A673 (cell line): ENCODE measurements at regions not wholly inside any gene's neighbourhood (a gene's known extent, or its start where the extent isn't known, plus 50 kb on each side); places are given as distances from the start of the nearest gene placed in this dataset.

Experiments
- BruUV-seq: library from RNA; stranded (reverse); fragments of 400-500 nt; replicated peaks from 2 replicates; lab custom pipeline; 2021; lab: Mats Ljungman, UMichigan
- CTCF ChIA-PET: fragments of 300-600 bp; sonication (Branson Sonifier 250); formaldehyde crosslinking; loops from one replicate; lab custom pipeline; 2022; ENCODE audit warnings: antibody characterized with exemption; lab: Charles Lee
- POLR2A ChIA-PET: fragments of 300-600 bp; sonication (Branson Sonifier 250); formaldehyde crosslinking; loops from one replicate; lab custom pipeline; 2022; ENCODE audit warnings: antibody characterized with exemption; ENCODE audit not compliant: low non-redundant PET; lab: Charles Lee
- DNase-seq: peaks from one replicate; pipeline ENCODE4 v3.0.0-alpha.2; 2015; ENCODE audit warnings: low spot score
- H3K27ac ChIP-seq: fragments of 200-600 bp; sonication (generic); 2 replicates; pipeline ENCODE4 v1.5.1; 2016; ENCODE audit warnings: mixed run types, low read depth, mild to moderate bottlenecking, mixed read lengths, antibody characterized with exemption, low read length; ENCODE audit not compliant: poor library complexity, severe bottlenecking
- H3K27me3 ChIP-seq: fragments of 200-600 bp; sonication (generic); replicated peaks from 2 replicates; pipeline ENCODE4 v1.6.1; 2017; ENCODE audit warnings: mixed run types, low read depth, mild to moderate bottlenecking, mixed read lengths, antibody characterized with exemption, low read length; ENCODE audit not compliant: insufficient read depth, poor library complexity
- H3K36me3 ChIP-seq: fragments of 200-600 bp; sonication (generic); 2 replicates; pipeline ENCODE4 v1.6.1; 2016; ENCODE audit warnings: mixed run types, mild to moderate bottlenecking, mixed read lengths, antibody characterized with exemption, low read length; ENCODE audit not compliant: insufficient read depth, poor library complexity, severe bottlenecking
- H3K4me1 ChIP-seq: fragments of 200-600 bp; sonication (generic); 2 replicates; pipeline ENCODE4 v1.6.1; 2017; ENCODE audit warnings: mixed run types, mild to moderate bottlenecking, mixed read lengths, antibody characterized with exemption, low read length; ENCODE audit not compliant: insufficient read depth, poor library complexity, severe bottlenecking
- H3K4me3 ChIP-seq: fragments of 200-600 bp; sonication (generic); 2 replicates; pipeline ENCODE4 v1.5.1; 2016; ENCODE audit warnings: low read depth, mixed run types, mild to moderate bottlenecking, mixed read lengths, low read length; ENCODE audit not compliant: poor library complexity, severe bottlenecking
- H3K9me3 ChIP-seq: fragments of 200-600 bp; sonication (generic); 2 replicates; pipeline ENCODE4 v1.6.1; 2016; ENCODE audit warnings: mixed run types, low read depth, mild to moderate bottlenecking, mixed read lengths, antibody characterized with exemption, low read length; ENCODE audit not compliant: poor library complexity, severe bottlenecking
- CTCF ChIP-seq: fragments of 300-800, 200-600 bp; sonication (generic); conservative IDR thresholded peaks from 2 replicates; pipeline ENCODE4 v1.5.1; 2017; ENCODE audit warnings: low read depth, mild to moderate bottlenecking, antibody characterized with exemption, low read length, moderate library complexity, mixed read lengths
- EZH2 ChIP-seq: fragments of 200-600 bp; sonication (generic); IDR thresholded peaks from 2 replicates; pipeline ENCODE4 v1.6.1; 2017; ENCODE audit warnings: borderline replicate concordance, low read depth, mild to moderate bottlenecking, mixed read lengths, antibody characterized with exemption, low read length; ENCODE audit not compliant: poor library complexity, severe bottlenecking
- intact Hi-C: fragments of 100-400 bp; cut with micrococcal nuclease; formaldehyde crosslinking; loops from one replicate; pipeline ENCODE4 v1.10.0; 2022; ENCODE audit not compliant: unreplicated experiment

GRCh38 chr4:81874661-81875515 is 403.2 kb upstream of the RASGEF1B start:
- H3K4me3 ChIP-seq = no peak overlapping the region
- no peaks in the 10 kb centered on the region for H3K9me3 ChIP-seq
- H3K27me3 ChIP-seq = no peaks in the 10 kb centered on the region
- ChIA-PET CTCF (interaction anchor here (0.6 kb wide), 1 partner anchor 86 kb away, joined by 5 read pairs; no protein-coding TSS in a partner anchor), POLR2A (no interaction called here)
- peaks cover 13% of the 10 kb centered on the region for H3K4me1 ChIP-seq
- DNase-seq = peak; percentile 46
- no peak for TF ChIP-seq EZH2
- TF ChIP-seq CTCF = no peak
- BruUV-seq = no TSS peak
- intact Hi-C loops = no loop called here
- H3K27ac ChIP-seq = no peak overlapping the region
- no peaks in the 10 kb centered on the region for H3K36me3 ChIP-seq

DNA sequence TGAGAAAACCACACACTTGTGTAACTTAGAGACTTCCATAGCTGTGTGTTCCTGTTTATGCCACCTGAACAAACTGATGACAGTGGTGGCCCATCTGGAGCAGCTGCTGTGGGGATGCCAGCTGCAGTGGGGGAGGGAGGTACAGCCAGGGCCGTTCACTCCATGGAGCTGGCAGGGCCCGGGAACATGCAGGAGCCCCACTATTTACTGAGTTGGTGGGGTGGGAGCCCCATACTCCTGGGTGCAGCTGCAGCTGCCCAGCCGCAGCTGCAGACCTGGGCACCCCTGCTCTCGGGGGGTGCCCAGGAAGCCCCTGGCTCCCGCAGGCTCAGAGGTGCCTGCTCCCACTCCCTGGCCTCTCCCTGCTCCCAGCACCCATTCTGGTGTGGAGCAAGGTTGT is 398.6 kb upstream of the RASGEF1B start:
- POLR2A ChIA-PET = no interaction called here
- Histone ChIP-seq H3K27me3 (no peaks in the 10 kb centered on the region), H3K4me1 (peaks cover 1% of the 10 kb centered on the region), H3K4me3 (no peak overlapping the region), H3K27ac (no peak overlapping the region), H3K9me3 (no peaks in the 10 kb centered on the region), H3K36me3 (no peaks in the 10 kb centered on the region)
- TF ChIP-seq EZH2 (no peak), CTCF (no peak)
- no TSS peak for BruUV-seq
- CTCF ChIA-PET = no interaction called here
- intact Hi-C loops = no loop called here
- no peak for DNase-seq

GRCh38 chr4:81860111-81860510 is 388.4 kb upstream of the RASGEF1B start:
- DNase-seq = no peak
- TF ChIP-seq CTCF (no peak), EZH2 (no peak)
- BruUV-seq = no TSS peak
- Histone ChIP-seq H3K9me3 (no peaks in the 10 kb centered on the region), H3K4me1 (no peaks in the 10 kb centered on the region), H3K4me3 (no peak overlapping the region), H3K36me3 (no peaks in the 10 kb centered on the region), H3K27ac (no peak overlapping the region), H3K27me3 (no peaks in the 10 kb centered on the region)
- ChIA-PET CTCF (no interaction called here), POLR2A (no interaction called here)
- intact Hi-C loops = no loop called here
